ENCODE measurements at regions not wholly inside any gene's neighbourhood (a gene's known extent, or its start where the extent isn't known, plus 50 kb on each side); places are given as distances from the start of the nearest gene placed in this dataset.

DNA sequence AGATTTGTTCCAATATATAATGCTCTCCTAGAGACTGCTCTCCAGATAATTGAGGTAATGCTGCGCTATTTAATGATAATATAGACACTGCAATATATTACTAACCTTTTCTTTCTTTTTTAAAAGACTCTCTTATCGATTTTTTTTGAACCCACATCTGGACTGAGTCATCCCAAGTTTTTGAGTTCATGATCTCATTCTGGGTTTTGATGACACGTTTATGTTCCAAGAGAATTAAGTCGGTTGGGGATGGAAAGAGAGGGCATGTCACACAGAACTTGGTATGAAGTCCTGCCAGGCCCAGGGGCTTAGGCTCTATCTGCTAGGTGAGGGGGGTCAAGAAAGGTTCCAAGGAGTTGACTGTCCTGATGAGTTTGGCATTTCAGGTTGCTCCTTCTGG is 431.1 kb downstream of the MFSD1 start:
- no peaks in the 10 kb centered on the region for H3K4me1 ChIP-seq
- H3K27ac ChIP-seq: no peak overlapping the region
- intact Hi-C loops (cut with DNase I; ENCODE audit: low total_unique reads): no loop called here
- H3K27me3 ChIP-seq (replicated peaks in 1 of 7): no peaks in the 10 kb centered on the region
- no peaks in the 10 kb centered on the region for H3K36me3 ChIP-seq
- TF ChIP-seq, protein P1, sequence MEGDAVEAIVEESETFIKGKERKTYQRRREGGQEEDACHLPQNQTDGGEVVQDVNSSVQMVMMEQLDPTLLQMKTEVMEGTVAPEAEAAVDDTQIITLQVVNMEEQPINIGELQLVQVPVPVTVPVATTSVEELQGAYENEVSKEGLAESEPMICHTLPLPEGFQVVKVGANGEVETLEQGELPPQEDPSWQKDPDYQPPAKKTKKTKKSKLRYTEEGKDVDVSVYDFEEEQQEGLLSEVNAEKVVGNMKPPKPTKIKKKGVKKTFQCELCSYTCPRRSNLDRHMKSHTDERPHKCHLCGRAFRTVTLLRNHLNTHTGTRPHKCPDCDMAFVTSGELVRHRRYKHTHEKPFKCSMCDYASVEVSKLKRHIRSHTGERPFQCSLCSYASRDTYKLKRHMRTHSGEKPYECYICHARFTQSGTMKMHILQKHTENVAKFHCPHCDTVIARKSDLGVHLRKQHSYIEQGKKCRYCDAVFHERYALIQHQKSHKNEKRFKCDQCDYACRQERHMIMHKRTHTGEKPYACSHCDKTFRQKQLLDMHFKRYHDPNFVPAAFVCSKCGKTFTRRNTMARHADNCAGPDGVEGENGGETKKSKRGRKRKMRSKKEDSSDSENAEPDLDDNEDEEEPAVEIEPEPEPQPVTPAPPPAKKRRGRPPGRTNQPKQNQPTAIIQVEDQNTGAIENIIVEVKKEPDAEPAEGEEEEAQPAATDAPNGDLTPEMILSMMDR (IDR thresholded peaks at IDR 0.05 in 8 of 11, conservative IDR thresholded peaks at IDR 0.05 in 3 of 11): no peak
- TF ChIP-seq POLR2AphosphoS5 (IDR thresholded peaks at IDR 0.05): no peak
- no peak for TF ChIP-seq POLR2A (IDR thresholded peaks at IDR 0.05)
- no peak for DNase-seq
- H3K4me3 ChIP-seq: no peak overlapping the region
- peaks cover 0 to 6% (median 0%) of the 10 kb centered on the region in 8 donors for H3K9me3 ChIP-seq
- WGBS, 5 donors: 72 to 80% (median 76%) methylated on average over 4 of the region's 4 CpGs

DNA sequence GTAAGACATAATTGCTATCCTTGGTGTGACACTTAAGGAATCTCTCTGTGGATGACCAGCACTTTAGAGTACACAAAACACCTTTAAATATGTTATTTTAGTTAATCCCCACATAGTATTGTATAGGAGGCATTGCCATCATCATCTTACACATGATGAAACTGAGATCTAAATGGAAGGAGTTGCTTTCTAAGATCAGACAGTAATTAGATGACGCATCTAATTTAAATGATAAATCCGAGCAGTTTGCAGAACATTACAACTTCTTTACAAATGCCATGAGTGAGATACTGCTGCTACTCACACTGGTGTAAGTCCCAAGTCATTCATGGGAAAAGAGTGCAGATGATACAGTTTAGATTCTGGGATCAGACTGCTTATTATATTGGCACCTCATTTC is 431.9 kb downstream of the MFSD1 start:
- H3K4me1 ChIP-seq: no peaks in the 10 kb centered on the region
- DNase-seq: no peak
- 62 to 89% (median 88%) methylated on average over 2 of the region's 2 CpGs for WGBS, 5 donors
- no peak for TF ChIP-seq POLR2A (IDR thresholded peaks at IDR 0.05)
- TF ChIP-seq, protein P1 (IDR thresholded peaks at IDR 0.05 in 8 of 11, conservative IDR thresholded peaks at IDR 0.05 in 3 of 11): no peak
- no peak for TF ChIP-seq POLR2AphosphoS5 (IDR thresholded peaks at IDR 0.05)
- no peaks in the 10 kb centered on the region for H3K36me3 ChIP-seq
- no peaks in the 10 kb centered on the region for H3K27me3 ChIP-seq (replicated peaks in 1 of 7)
- intact Hi-C loops (cut with DNase I; ENCODE audit: low total_unique reads): no loop called here
- H3K27ac ChIP-seq: no peak overlapping the region
- peaks cover 0 to 6% (median 0%) of the 10 kb centered on the region in 8 donors for H3K9me3 ChIP-seq
- no peak overlapping the region for H3K4me3 ChIP-seq

DNA sequence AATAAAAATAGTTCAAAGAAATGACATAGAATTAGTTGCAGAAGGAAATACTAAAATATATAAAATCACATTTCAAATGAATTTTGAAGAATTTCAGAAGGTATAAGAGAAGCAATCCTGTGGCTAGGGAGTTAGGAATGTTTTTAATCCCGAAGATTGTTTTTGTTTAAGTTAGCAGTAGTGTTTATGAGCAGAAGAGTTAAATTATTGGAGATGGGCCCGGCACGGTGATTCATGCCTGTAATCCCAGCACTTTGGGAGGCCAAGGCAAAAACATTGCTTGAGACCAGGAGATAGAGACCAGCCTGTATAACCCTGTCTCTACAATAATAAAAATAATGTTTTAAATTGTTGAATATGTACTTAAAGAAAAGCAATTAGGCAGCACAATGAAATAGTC is 432.5 kb downstream of the MFSD1 start:
- TF ChIP-seq, protein P1 (IDR thresholded peaks at IDR 0.05 in 8 of 11, conservative IDR thresholded peaks at IDR 0.05 in 3 of 11): no peak
- no peak for TF ChIP-seq POLR2A (IDR thresholded peaks at IDR 0.05)
- no peak for TF ChIP-seq POLR2AphosphoS5 (IDR thresholded peaks at IDR 0.05)
- intact Hi-C loops (cut with DNase I; ENCODE audit: low total_unique reads): no loop called here
- Histone ChIP-seq H3K27ac (no peak overlapping the region), H3K9me3 (peaks cover 0 to 6% (median 0%) of the 10 kb centered on the region in 8 donors), H3K27me3 (replicated peaks in 1 of 7) (no peaks in the 10 kb centered on the region), H3K4me1 (no peaks in the 10 kb centered on the region), H3K4me3 (no peak overlapping the region), H3K36me3 (no peaks in the 10 kb centered on the region)
- WGBS, 5 donors: 45 to 76% (median 72%) methylated on average over 3 of the region's 3 CpGs
- no peak for DNase-seq

DNA sequence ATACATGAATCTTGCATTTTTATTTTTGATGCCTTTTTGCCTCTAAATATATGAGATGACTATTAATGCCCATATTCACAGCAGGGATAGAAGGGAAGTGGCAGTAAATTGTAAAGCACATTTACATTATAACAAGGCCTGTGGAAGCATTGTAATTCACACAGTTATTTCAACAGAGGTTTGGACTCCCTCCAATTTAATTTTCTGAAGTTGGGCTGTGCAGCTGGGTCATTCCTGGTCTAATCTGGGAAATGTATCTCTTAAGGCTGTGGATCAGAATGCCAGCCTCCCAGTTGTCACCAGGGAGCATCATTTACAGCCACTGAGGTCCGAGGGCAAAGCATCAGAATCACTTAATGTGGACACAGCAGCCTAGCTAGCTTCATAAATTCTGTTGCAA is 434.5 kb downstream of the MFSD1 start:
- H3K4me3 ChIP-seq: no peak overlapping the region
- DNase-seq: no peak
- no peak overlapping the region for H3K27ac ChIP-seq
- H3K36me3 ChIP-seq: no peaks in the 10 kb centered on the region
- no peaks in the 10 kb centered on the region for H3K9me3 ChIP-seq
- WGBS, 5 donors: 50 to 80% (median 65%) methylated on average over 1 of the region's 1 CpG
- H3K27me3 ChIP-seq (replicated peaks in 1 of 7): no peaks in the 10 kb centered on the region
- TF ChIP-seq POLR2AphosphoS5 (IDR thresholded peaks at IDR 0.05) (no peak), POLR2A (IDR thresholded peaks at IDR 0.05) (no peak)
- TF ChIP-seq, protein P1 (IDR thresholded peaks at IDR 0.05 in 8 of 11, conservative IDR thresholded peaks at IDR 0.05 in 3 of 11): no peak
- intact Hi-C loops (cut with DNase I; ENCODE audit: low total_unique reads): no loop called here
- no peaks in the 10 kb centered on the region for H3K4me1 ChIP-seq

All from spleen (tissue), 11 donors.